ENCODE measurements at regions not wholly inside any gene's neighbourhood (a gene's known extent, or its start where the extent isn't known, plus 50 kb on each side); places are given as distances from the start of the nearest gene placed in this dataset.
"Not testable (repeated sequence)": the region's sequence is repeated elsewhere in the genome, so short reads cannot be mapped to it uniquely, and the experiment has no call there.

DNA sequence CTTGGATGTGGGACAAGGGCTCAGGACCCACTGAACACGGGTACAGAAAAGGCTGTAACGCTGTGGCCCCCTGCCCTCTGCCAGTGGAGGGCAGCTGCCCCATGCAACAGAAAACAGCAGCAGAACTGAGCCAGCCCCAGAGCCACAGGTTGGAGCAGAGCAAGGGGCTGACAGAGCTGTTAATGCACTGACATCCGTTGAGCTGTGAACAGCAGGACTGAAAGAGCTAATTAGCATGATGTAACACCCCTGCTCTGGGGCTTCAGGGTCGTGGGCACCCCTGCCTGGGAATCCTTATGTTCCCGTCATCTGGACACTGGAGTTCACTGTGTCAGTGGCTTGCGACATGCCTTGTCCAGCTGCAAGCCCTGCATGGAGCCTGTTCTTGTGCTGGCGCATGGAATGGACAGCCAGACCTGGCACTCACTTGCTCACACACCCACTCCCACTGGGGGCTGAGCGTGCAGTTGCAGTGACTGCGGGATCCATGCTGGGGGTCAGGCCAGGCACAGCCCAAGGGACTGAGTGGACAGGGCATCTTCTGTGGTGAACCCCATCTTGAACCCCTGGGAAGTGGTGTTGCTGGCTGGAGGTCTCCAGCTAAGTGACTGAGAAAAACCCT, 293.7 kb downstream of the DNAJB9 start:
- Mint-ChIP-seq H3K27me3 (no peaks in the 10 kb centered on the region), H3K27ac (no peak overlapping the region), H3K36me3 (peaks cover 10% of the 10 kb centered on the region), H3K4me1 (ENCODE audit: low read depth in 2 of 2) (no peaks in the 10 kb centered on the region), H3K4me3 (no peak overlapping the region), H3K9me3 (peaks cover 17% of the 10 kb centered on the region)
- DNase-seq (ENCODE audit: low spot score) (no peak), ATAC-seq (no peak)

DNA sequence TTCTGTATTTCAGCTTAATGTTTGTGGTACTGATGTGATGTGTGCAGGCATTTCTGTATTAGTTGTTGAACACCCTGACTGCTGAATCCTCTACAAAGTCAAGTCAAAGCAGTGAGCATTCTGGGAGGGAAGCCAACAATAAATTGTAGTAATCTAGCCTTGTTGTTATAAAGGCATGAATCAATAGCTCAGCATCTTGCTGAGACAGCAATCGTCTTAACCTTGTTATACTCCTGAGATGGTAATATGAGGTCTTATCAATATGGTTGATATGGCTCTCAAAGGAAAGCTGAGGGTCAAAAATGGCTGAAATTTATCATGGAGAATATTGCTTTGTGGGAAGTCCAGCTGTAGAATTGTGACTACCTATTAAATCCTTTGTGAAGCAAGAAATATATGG, 299.4 kb downstream of the DNAJB9 start:
- Mint-ChIP-seq H3K36me3 (no peaks in the 10 kb centered on the region), H3K27me3 (no peaks in the 10 kb centered on the region), H3K9me3 (peaks cover 11% of the 10 kb centered on the region), H3K4me3 (no peak overlapping the region), H3K27ac (no peak overlapping the region), H3K4me1 (ENCODE audit: low read depth in 2 of 2) (no peaks in the 10 kb centered on the region)
- ATAC-seq = no peak
- no peak for DNase-seq (ENCODE audit: low spot score)

- Mint-ChIP-seq H3K9me3 (peaks cover 11% of the 10 kb centered on the region), H3K4me3 (no peak overlapping the region), H3K27me3 (no peaks in the 10 kb centered on the region), H3K27ac (no peak overlapping the region), H3K4me1 (ENCODE audit: low read depth in 2 of 2) (no peaks in the 10 kb centered on the region), H3K36me3 (no peaks in the 10 kb centered on the region)
- ATAC-seq = no peak
- no peak for DNase-seq (ENCODE audit: low spot score)
These were observed 305.5 kb downstream of the DNAJB9 start for GRCh38 chr7:108875139-108875538.

- Mint-ChIP-seq H3K4me3 (no peak overlapping the region), H3K27me3 (no peaks in the 10 kb centered on the region)
- no peak for ATAC-seq
These were observed 321.2 kb downstream of the DNAJB9 start for GRCh38 chr7:108890862-108891261.

GRCh38 chr7:108908456-108908855, 338.8 kb downstream of the DNAJB9 start:
- Mint-ChIP-seq H3K4me3 (no peak overlapping the region), H3K4me1 (ENCODE audit: low read depth in 2 of 2) (no peaks in the 10 kb centered on the region), H3K36me3 (no peaks in the 10 kb centered on the region), H3K27ac (no peak overlapping the region), H3K27me3 (no peaks in the 10 kb centered on the region), H3K9me3 (peaks cover 6% of the 10 kb centered on the region)
- DNase-seq (ENCODE audit: low spot score) (no peak), ATAC-seq (no peak)

More at GRCh38 chr7:108890862-108891261, 321.2 kb downstream of the DNAJB9 start:
- no peak overlapping the region for H3K27ac Mint-ChIP-seq
- peaks cover 5% of the 10 kb centered on the region for H3K36me3 Mint-ChIP-seq
- H3K4me1 Mint-ChIP-seq (ENCODE audit: low read depth in 2 of 2) = no peaks in the 10 kb centered on the region
- peaks cover 15% of the 10 kb centered on the region for H3K9me3 Mint-ChIP-seq
- no peak for DNase-seq (ENCODE audit: low spot score)

DNA sequence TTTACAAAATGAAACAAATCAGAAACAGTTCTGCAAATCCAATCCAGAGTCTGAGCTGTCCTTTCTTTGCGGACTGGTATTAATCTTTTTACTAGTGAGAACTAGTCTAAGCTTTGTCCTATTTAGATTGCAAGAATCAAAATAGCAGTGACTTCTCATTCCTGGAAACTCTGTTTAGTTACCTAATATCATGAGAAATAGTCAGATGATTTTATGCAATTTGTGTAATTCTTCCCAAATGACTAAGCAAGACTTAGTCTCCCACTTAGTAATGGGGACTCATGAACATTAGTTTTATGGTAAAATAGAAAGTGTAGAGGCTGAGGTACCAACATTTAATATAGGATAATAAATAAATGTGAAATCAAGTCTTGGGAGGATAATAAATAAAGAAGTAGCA, 341.3 kb downstream of the DNAJB9 start:
- Mint-ChIP-seq H3K36me3 (peaks cover 8% of the 10 kb centered on the region), H3K9me3 (peaks cover 10% of the 10 kb centered on the region), H3K4me3 (no peak overlapping the region), H3K4me1 (ENCODE audit: low read depth in 2 of 2) (no peaks in the 10 kb centered on the region), H3K27me3 (no peaks in the 10 kb centered on the region), H3K27ac (no peak overlapping the region)
- DNase-seq (ENCODE audit: low spot score) = no peak
- no peak for ATAC-seq

- Mint-ChIP-seq H3K27ac (no peak overlapping the region), H3K36me3 (peaks cover 26% of the 10 kb centered on the region), H3K9me3 (peaks cover 32% of the 10 kb centered on the region), H3K4me1 (ENCODE audit: low read depth in 2 of 2) (no peaks in the 10 kb centered on the region), H3K27me3 (no peaks in the 10 kb centered on the region), H3K4me3 (no peak overlapping the region)
- ATAC-seq (no peak), DNase-seq (ENCODE audit: low spot score) (no peak)
These were observed 350.8 kb downstream of the DNAJB9 start for GRCh38 chr7:108920490-108920889.

DNA sequence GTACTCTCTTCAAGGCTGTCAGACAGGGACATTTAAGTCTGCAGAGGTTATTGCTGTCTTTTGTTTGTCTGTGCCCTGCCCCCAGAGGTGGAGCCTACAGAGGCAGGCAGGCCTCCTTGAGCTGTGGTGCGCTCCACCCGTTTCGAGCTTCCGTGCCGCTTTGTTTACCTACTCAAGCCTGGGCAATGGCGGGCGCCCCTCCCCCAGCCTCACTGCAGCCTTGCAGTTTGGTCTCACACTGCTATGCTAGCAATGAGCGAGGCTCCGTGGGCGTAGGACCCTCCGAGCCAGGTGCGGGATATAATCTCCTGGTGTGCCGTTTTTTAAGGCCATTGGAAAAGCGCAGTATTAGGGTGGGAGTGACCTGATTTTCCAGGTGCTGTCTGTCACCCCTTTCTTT, 373.4 kb downstream of the DNAJB9 start:
- H3K9me3 Mint-ChIP-seq = peaks cover 22% of the 10 kb centered on the region

GRCh38 chr7:108947526-108947925, 377.9 kb downstream of the DNAJB9 start:
- H3K9me3 Mint-ChIP-seq = peaks cover 27% of the 10 kb centered on the region
- no peak overlapping the region for H3K4me3 Mint-ChIP-seq
- no peak for ATAC-seq
- no peaks in the 10 kb centered on the region for H3K36me3 Mint-ChIP-seq
- no peaks in the 10 kb centered on the region for H3K4me1 Mint-ChIP-seq (ENCODE audit: low read depth in 2 of 2)
- H3K27me3 Mint-ChIP-seq = no peaks in the 10 kb centered on the region
- no peak for DNase-seq (ENCODE audit: low spot score)
- H3K27ac Mint-ChIP-seq = no peak overlapping the region

More for the DNA sequence above, 373.4 kb downstream of the DNAJB9 start:
- DNase-seq (ENCODE audit: low spot score); H3K27ac Mint-ChIP-seq; H3K27me3 Mint-ChIP-seq; H3K4me3 Mint-ChIP-seq; H3K36me3 Mint-ChIP-seq; H3K4me1 Mint-ChIP-seq (ENCODE audit: low read depth in 2 of 2); ATAC-seq: not testable (repeated sequence)

DNA sequence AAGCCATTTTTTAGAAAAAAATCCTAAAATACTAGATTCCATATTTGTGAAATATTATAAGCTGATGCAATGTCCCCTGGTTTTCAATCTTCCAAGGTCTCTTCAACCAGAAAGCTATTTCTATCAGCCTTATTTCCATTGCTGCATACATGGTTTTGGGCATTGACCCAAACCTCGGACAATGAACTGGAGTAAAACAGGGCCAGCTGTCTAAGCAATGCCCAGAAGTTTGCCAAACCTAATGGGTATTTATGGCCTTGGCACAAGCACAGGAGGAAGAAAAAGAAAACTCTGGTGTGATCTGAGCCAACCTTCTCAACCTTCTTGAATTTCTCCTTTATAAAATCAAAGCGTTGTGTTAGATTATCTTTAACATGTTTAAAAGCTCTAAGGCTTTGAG, 402.3 kb downstream of the DNAJB9 start:
- Mint-ChIP-seq H3K27ac (no peak overlapping the region), H3K36me3 (no peaks in the 10 kb centered on the region), H3K27me3 (no peaks in the 10 kb centered on the region), H3K4me3 (no peak overlapping the region), H3K9me3 (peaks cover 17% of the 10 kb centered on the region), H3K4me1 (ENCODE audit: low read depth in 2 of 2) (no peaks in the 10 kb centered on the region)
- DNase-seq (ENCODE audit: low spot score) (no peak), ATAC-seq (no peak)

DNA sequence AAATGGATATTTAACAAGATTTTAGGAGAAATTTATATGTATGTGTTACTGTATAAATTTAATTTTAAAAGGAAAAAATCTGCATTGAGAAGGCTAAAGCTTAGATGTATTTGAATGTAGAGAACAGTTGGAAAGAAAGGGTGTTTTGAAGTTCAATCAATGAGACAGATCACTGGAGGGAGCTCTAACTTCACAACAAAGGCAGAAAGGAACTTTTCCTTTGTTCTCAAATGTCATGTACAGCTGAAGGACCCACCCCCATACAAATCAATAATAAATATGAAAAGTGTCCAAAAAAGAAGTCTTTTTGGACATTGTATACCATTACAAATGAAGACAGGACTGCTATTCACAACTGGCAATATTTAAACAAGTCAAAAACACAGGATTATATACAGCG, 403.4 kb downstream of the DNAJB9 start:
- no peak for ATAC-seq
- H3K27ac Mint-ChIP-seq = no peak overlapping the region
- H3K36me3 Mint-ChIP-seq = no peaks in the 10 kb centered on the region
- peaks cover 19% of the 10 kb centered on the region for H3K9me3 Mint-ChIP-seq
- H3K27me3 Mint-ChIP-seq = no peaks in the 10 kb centered on the region
- H3K4me1 Mint-ChIP-seq (ENCODE audit: low read depth in 2 of 2) = no peaks in the 10 kb centered on the region
- DNase-seq (ENCODE audit: low spot score) = no peak
- H3K4me3 Mint-ChIP-seq = no peak overlapping the region

GRCh38 chr7:108974641-108975040, 405.0 kb downstream of the DNAJB9 start:
- H3K36me3 Mint-ChIP-seq = peaks cover 3% of the 10 kb centered on the region
- H3K4me3 Mint-ChIP-seq = no peak overlapping the region
- ATAC-seq (no peak), DNase-seq (ENCODE audit: low spot score) (no peak)
- no peak overlapping the region for H3K27ac Mint-ChIP-seq
- H3K9me3 Mint-ChIP-seq = peaks cover 20% of the 10 kb centered on the region
- H3K27me3 Mint-ChIP-seq = no peaks in the 10 kb centered on the region
- H3K4me1 Mint-ChIP-seq (ENCODE audit: low read depth in 2 of 2) = no peaks in the 10 kb centered on the region

GRCh38 chr7:108985037-108985436, 415.4 kb downstream of the DNAJB9 start:
- DNase-seq (ENCODE audit: low spot score) (no peak), ATAC-seq (no peak)
- H3K27ac Mint-ChIP-seq = no peak overlapping the region
- H3K4me3 Mint-ChIP-seq = no peak overlapping the region
- H3K36me3 Mint-ChIP-seq = peaks cover 16% of the 10 kb centered on the region
- peaks cover 30% of the 10 kb centered on the region for H3K9me3 Mint-ChIP-seq
- no peaks in the 10 kb centered on the region for H3K27me3 Mint-ChIP-seq
- H3K4me1 Mint-ChIP-seq (ENCODE audit: low read depth in 2 of 2) = no peaks in the 10 kb centered on the region

- no peak for ATAC-seq
- Mint-ChIP-seq H3K9me3 (peaks cover 21% of the 10 kb centered on the region), H3K36me3 (peaks cover 6% of the 10 kb centered on the region), H3K27ac (no peak overlapping the region), H3K27me3 (no peaks in the 10 kb centered on the region), H3K4me1 (ENCODE audit: low read depth in 2 of 2) (no peaks in the 10 kb centered on the region), H3K4me3 (no peak overlapping the region)
- DNase-seq (ENCODE audit: low spot score) = no peak
These were observed 419.6 kb downstream of the DNAJB9 start for GRCh38 chr7:108989319-108989718.

DNA sequence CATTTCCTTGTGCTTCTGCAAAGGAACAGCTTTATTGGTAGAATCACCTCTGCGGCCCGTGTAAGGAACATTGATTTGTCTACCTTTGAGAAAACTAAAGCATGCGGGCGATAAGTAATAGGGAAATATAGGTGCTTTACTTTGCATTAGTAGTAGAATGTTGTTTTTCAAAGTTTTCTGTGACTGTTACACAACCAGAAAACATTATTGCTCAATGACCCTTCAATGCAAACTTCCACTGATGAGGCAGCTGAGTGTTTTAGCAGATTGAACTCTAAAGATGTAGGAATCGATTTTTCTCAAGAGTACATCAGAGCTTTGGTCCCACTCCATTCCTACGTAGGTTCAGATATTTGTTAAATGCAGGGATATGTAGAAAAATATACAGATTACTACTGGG, 427.8 kb downstream of the DNAJB9 start:
- Mint-ChIP-seq H3K27ac (no peak overlapping the region), H3K4me1 (ENCODE audit: low read depth in 2 of 2) (no peaks in the 10 kb centered on the region), H3K9me3 (peaks cover 12% of the 10 kb centered on the region), H3K27me3 (no peaks in the 10 kb centered on the region), H3K4me3 (no peak overlapping the region), H3K36me3 (peaks cover 7% of the 10 kb centered on the region)
- no peak for DNase-seq (ENCODE audit: low spot score)
- ATAC-seq = no peak
